ENCODE measurements at regions not wholly inside any gene's neighbourhood (a gene's known extent, or its start where the extent isn't known, plus 50 kb on each side); places are given as distances from the start of the nearest gene placed in this dataset.

- TF ChIP-seq CTCF (IDR thresholded peaks at IDR 0.05) (peak in 1 of 6 experiments; percentile 17), POLR2A (IDR thresholded peaks at IDR 0.05) (no peak)
Measured at GRCh38 chr4:166501941-166502382, 628.9 kb downstream of the TLL1 start.

All from esophagus squamous epithelium (tissue), 4 donors.